Neural cell (in vitro differentiated cells): ENCODE measurements at regions not wholly inside any gene's neighbourhood (a gene's known extent, or its start where the extent isn't known, plus 50 kb on each side); places are given as distances from the start of the nearest gene placed in this dataset.

Experiments
- H2AFZ ChIP-seq: fragments of 200-600, 300-800 bp; sonication (generic), shearing (Covaris generic); 2 replicates; pipeline ENCODE4 v1.6.0; 2014; ENCODE audit warnings: low read depth, mild to moderate bottlenecking, antibody characterized with exemption, low read length, moderate library complexity
- H3F3A ChIP-seq: fragments of 200-600 bp; shearing (Covaris generic); 2 replicates; pipeline ENCODE4 v1.6.1; 2016; ENCODE audit warnings: mild to moderate bottlenecking, moderate library complexity, mixed read lengths, antibody characterized with exemption, low read length; ENCODE audit not compliant: insufficient read depth, poor library complexity, severe bottlenecking
- H3K27ac ChIP-seq: fragments of 200-600, 300-800 bp; sonication (generic), shearing (Covaris generic); 2 replicates; pipeline ENCODE4 v1.5.1; 2014; ENCODE audit warnings: mild to moderate bottlenecking, low read length, moderate library complexity
- H3K27me3 ChIP-seq: fragments of 300-800, 200-600 bp; sonication (generic), shearing (Covaris generic); 2 replicates; pipeline ENCODE4 v1.6.0; 2014; ENCODE audit warnings: mild to moderate bottlenecking, low read depth, low read length, moderate library complexity; ENCODE audit not compliant: insufficient read depth
- H3K36me3 ChIP-seq: fragments of 300-800, 200-600 bp; sonication (generic), shearing (Covaris generic); 2 replicates; pipeline ENCODE4 v1.5.1; 2014; ENCODE audit warnings: mild to moderate bottlenecking, antibody characterized with exemption, low read length, moderate library complexity; ENCODE audit not compliant: insufficient read depth
- H3K4me2 ChIP-seq: fragments of 300-800, 200-600 bp; sonication (generic), shearing (Covaris generic); 2 replicates; pipeline ENCODE4 v1.6.0; 2014; ENCODE audit warnings: mild to moderate bottlenecking, low read length
- H3K4me3 ChIP-seq: fragments of 300-800, 200-600 bp; sonication (generic), shearing (Covaris generic); 2 replicates; pipeline ENCODE4 v1.5.1; 2014; ENCODE audit warnings: mild to moderate bottlenecking, low read length, moderate library complexity
- H3K79me2 ChIP-seq: fragments of 200-600 bp; shearing (Covaris generic); replicated peaks from 2 replicates; pipeline ENCODE4 v1.6.0; 2014; ENCODE audit warnings: mild to moderate bottlenecking, low read length, moderate library complexity; ENCODE audit not compliant: insufficient read depth
- H3K9ac ChIP-seq: fragments of 300-800, 200-600 bp; sonication (generic), shearing (Covaris generic); 2 replicates; pipeline ENCODE4 v1.6.1; 2016; ENCODE audit warnings: mild to moderate bottlenecking, low read length, mixed read lengths
- H3K9me2 ChIP-seq: fragments of 200-600 bp; shearing (Covaris generic); 2 replicates; pipeline ENCODE4 v1.6.1; 2016; ENCODE audit warnings: mild to moderate bottlenecking, low read length, mixed read lengths; ENCODE audit not compliant: insufficient read depth
- H3K9me3 ChIP-seq: fragments of 200-600, 300-800 bp; sonication (generic), shearing (Covaris generic); 2 replicates; pipeline ENCODE4 v1.6.1; 2016; ENCODE audit warnings: mild to moderate bottlenecking, mixed run types, low read length, moderate library complexity, mixed read lengths
- H4K20me1 ChIP-seq: fragments of 200-600 bp; shearing (Covaris generic); 2 replicates; pipeline ENCODE4 v1.6.1; 2016; ENCODE audit warnings: mild to moderate bottlenecking, mixed run types; ENCODE audit not compliant: insufficient read depth
- EP300 ChIP-seq: fragments of 450-650 bp; conservative IDR thresholded peaks from 2 replicates; pipeline ENCODE4 v1.6.1; 2014; ENCODE audit warnings: antibody characterized with exemption, mild to moderate bottlenecking, moderate library complexity; ENCODE audit not compliant: poor library complexity, severe bottlenecking
- EZH2 ChIP-seq: fragments of 200-600, 300-800 bp; shearing (Covaris generic), sonication (generic); IDR thresholded peaks from 2 replicates; pipeline ENCODE4 v1.6.1; 2014; ENCODE audit warnings: antibody characterized with exemption, low read length, borderline replicate concordance, mild to moderate bottlenecking; ENCODE audit not compliant: insufficient read depth, poor library complexity, severe bottlenecking
- MXI1 ChIP-seq: fragments of 450-650 bp; conservative IDR thresholded peaks from 2 replicates; pipeline ENCODE4 v1.6.1; 2014; ENCODE audit warnings: antibody characterized with exemption, mild to moderate bottlenecking; ENCODE audit not compliant: poor library complexity, severe bottlenecking
- POLR2AphosphoS5 ChIP-seq: IDR thresholded peaks from 2 replicates; pipeline ENCODE4 v1.6.1; 2012
- RAD21 ChIP-seq: fragments of 450-650 bp; conservative IDR thresholded peaks from 2 replicates; pipeline ENCODE4 v1.6.1; 2014; ENCODE audit warnings: antibody characterized with exemption, mild to moderate bottlenecking, moderate library complexity
- SMC3 ChIP-seq: fragments of 450-650 bp; conservative IDR thresholded peaks from 2 replicates; pipeline ENCODE4 v1.6.1; 2014; ENCODE audit warnings: antibody characterized with exemption, mild to moderate bottlenecking, moderate library complexity; ENCODE audit not compliant: poor library complexity
- TAF1 ChIP-seq: IDR thresholded peaks from 2 replicates; pipeline ENCODE4 v1.6.1; 2012; ENCODE audit warnings: low read depth
- TF ChIP-seq, protein P1 (sequence below): IDR thresholded peaks from 2 replicates; pipeline ENCODE4 v1.6.1; 2012; ENCODE audit warnings: borderline replicate concordance
- TF ChIP-seq, protein P2 (sequence below): fragments of 450-650 bp; IDR thresholded peaks from 2 replicates; pipeline ENCODE4 v1.5.1; 2014; ENCODE audit warnings: antibody characterized with exemption, mild to moderate bottlenecking, moderate library complexity; ENCODE audit not compliant: poor library complexity, severe bottlenecking

DNA sequence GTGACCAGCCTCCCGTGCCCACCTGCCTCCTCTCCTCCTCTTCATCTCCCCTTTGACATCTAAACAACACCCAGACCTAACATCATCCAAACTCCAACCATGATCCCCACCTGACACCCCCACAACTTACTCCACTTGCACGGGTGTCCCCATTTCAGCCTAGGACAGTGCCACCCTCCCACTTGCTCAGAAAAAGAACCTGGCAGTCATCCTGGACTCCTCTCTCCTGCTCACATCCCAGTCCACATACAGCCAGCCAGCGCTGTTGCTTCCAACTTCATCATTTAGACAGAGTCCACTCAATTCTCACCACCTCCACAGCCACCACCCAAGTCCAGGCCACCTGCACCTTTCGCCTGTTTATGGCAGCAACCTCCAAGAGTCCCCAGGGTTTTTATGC, 485.7 kb downstream of the MN1 start:
- Histone ChIP-seq H2AFZ (no peak overlapping the region), H3K79me2 (no peaks in the 10 kb centered on the region), H3K4me3 (no peak overlapping the region), H3K27me3 (no peaks in the 10 kb centered on the region), H3F3A (peaks cover 7% of the 10 kb centered on the region), H4K20me1 (no peaks in the 10 kb centered on the region), H3K27ac (no peak overlapping the region), H3K9me3 (no peaks in the 10 kb centered on the region), H3K9me2 (no peaks in the 10 kb centered on the region), H3K4me2 (no peak overlapping the region), H3K9ac (no peak overlapping the region), H3K36me3 (no peaks in the 10 kb centered on the region)
- TF ChIP-seq EZH2: no peak
- TF ChIP-seq, protein P1, sequence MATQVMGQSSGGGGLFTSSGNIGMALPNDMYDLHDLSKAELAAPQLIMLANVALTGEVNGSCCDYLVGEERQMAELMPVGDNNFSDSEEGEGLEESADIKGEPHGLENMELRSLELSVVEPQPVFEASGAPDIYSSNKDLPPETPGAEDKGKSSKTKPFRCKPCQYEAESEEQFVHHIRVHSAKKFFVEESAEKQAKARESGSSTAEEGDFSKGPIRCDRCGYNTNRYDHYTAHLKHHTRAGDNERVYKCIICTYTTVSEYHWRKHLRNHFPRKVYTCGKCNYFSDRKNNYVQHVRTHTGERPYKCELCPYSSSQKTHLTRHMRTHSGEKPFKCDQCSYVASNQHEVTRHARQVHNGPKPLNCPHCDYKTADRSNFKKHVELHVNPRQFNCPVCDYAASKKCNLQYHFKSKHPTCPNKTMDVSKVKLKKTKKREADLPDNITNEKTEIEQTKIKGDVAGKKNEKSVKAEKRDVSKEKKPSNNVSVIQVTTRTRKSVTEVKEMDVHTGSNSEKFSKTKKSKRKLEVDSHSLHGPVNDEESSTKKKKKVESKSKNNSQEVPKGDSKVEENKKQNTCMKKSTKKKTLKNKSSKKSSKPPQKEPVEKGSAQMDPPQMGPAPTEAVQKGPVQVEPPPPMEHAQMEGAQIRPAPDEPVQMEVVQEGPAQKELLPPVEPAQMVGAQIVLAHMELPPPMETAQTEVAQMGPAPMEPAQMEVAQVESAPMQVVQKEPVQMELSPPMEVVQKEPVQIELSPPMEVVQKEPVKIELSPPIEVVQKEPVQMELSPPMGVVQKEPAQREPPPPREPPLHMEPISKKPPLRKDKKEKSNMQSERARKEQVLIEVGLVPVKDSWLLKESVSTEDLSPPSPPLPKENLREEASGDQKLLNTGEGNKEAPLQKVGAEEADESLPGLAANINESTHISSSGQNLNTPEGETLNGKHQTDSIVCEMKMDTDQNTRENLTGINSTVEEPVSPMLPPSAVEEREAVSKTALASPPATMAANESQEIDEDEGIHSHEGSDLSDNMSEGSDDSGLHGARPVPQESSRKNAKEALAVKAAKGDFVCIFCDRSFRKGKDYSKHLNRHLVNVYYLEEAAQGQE: no peak
- TF ChIP-seq EP300: no peak
- no peak for TF ChIP-seq TAF1
- no peak for TF ChIP-seq POLR2AphosphoS5
- TF ChIP-seq, protein P2, sequence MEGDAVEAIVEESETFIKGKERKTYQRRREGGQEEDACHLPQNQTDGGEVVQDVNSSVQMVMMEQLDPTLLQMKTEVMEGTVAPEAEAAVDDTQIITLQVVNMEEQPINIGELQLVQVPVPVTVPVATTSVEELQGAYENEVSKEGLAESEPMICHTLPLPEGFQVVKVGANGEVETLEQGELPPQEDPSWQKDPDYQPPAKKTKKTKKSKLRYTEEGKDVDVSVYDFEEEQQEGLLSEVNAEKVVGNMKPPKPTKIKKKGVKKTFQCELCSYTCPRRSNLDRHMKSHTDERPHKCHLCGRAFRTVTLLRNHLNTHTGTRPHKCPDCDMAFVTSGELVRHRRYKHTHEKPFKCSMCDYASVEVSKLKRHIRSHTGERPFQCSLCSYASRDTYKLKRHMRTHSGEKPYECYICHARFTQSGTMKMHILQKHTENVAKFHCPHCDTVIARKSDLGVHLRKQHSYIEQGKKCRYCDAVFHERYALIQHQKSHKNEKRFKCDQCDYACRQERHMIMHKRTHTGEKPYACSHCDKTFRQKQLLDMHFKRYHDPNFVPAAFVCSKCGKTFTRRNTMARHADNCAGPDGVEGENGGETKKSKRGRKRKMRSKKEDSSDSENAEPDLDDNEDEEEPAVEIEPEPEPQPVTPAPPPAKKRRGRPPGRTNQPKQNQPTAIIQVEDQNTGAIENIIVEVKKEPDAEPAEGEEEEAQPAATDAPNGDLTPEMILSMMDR: no peak
- no peak for TF ChIP-seq MXI1
- TF ChIP-seq RAD21: no peak
- TF ChIP-seq SMC3: no peak

DNA sequence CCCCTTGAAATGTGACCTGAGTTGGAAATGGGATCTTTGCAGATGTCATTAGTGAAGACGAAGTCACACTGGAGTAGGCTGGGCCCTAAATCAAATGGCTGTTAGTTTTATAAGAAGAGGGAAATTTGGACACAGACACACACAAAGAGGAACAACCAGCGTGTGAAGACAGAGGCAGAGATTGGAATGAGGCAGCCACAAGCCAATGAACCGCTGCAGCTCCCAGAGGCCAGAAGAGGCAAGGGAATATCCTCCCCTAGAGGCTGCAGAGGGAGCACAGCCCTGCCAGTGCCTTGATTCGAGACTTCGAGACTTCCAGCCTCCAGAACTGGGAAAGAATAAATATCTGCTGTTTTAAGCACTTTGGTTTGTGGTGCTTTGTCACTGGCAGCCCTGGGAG, 484.5 kb downstream of the MN1 start:
- peak overlapping the region; percentile 61 for H3K9ac ChIP-seq
- peak overlapping the region; percentile 96 for H3K27ac ChIP-seq
- H3K36me3 ChIP-seq: no peaks in the 10 kb centered on the region
- H3F3A ChIP-seq: no peaks in the 10 kb centered on the region
- H3K79me2 ChIP-seq: no peaks in the 10 kb centered on the region
- H3K4me3 ChIP-seq: no peak overlapping the region
- H3K27me3 ChIP-seq: no peaks in the 10 kb centered on the region
- H3K4me2 ChIP-seq: no peak overlapping the region
- TF ChIP-seq, protein P2: peak; percentile 10
- no peak for TF ChIP-seq SMC3
- no peak for TF ChIP-seq POLR2AphosphoS5
- no peak for TF ChIP-seq EZH2
- no peak for TF ChIP-seq RAD21
- no peaks in the 10 kb centered on the region for H3K9me3 ChIP-seq
- H2AFZ ChIP-seq: no peak overlapping the region
- H4K20me1 ChIP-seq: no peaks in the 10 kb centered on the region
- no peaks in the 10 kb centered on the region for H3K9me2 ChIP-seq
